ENCODE measurements at regions not wholly inside any gene's neighbourhood (a gene's known extent, or its start where the extent isn't known, plus 50 kb on each side); places are given as distances from the start of the nearest gene placed in this dataset.

DNA sequence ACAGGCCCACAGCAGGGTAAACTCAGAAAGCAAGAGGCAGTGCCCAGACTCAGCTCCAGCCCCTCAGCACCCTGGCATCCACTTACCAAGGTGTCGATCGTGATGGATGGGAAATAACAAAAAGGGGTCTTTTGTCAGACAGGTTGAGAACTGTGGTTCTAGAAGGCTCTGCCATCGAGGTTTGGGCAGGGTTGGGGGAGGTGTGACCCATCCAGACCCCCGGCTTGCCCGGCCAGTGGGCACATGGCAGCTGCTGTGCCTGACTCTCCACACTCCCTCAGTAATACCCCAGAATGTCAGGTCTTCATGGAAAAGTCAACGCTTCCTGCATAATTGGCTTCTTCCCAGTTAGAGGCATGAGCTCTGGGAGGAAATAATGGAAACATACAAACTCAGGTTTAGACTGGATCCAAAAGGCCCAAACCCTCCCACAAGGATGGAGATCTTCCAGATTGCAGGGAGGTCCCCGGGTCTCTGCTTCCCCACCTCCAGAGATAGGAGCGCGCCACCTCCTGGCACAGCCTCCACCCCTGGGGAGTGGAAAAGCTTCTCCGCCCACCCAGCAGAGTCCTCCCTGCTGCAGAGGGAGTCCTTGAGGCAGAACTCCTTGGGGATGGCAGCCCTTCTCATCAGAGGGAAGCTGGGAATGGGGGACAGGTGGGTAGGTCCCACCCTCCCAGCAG lies 149.8 kb upstream of the IQSEC1 start:
- ATAC-seq (ENCODE audit: insufficient read depth, low FRiP score): no peak
- TF ChIP-seq, protein P1, sequence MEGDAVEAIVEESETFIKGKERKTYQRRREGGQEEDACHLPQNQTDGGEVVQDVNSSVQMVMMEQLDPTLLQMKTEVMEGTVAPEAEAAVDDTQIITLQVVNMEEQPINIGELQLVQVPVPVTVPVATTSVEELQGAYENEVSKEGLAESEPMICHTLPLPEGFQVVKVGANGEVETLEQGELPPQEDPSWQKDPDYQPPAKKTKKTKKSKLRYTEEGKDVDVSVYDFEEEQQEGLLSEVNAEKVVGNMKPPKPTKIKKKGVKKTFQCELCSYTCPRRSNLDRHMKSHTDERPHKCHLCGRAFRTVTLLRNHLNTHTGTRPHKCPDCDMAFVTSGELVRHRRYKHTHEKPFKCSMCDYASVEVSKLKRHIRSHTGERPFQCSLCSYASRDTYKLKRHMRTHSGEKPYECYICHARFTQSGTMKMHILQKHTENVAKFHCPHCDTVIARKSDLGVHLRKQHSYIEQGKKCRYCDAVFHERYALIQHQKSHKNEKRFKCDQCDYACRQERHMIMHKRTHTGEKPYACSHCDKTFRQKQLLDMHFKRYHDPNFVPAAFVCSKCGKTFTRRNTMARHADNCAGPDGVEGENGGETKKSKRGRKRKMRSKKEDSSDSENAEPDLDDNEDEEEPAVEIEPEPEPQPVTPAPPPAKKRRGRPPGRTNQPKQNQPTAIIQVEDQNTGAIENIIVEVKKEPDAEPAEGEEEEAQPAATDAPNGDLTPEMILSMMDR (IDR thresholded peaks at IDR 0.05; ENCODE audit: control extremely low read depth, extremely low read depth): no peak

DNA sequence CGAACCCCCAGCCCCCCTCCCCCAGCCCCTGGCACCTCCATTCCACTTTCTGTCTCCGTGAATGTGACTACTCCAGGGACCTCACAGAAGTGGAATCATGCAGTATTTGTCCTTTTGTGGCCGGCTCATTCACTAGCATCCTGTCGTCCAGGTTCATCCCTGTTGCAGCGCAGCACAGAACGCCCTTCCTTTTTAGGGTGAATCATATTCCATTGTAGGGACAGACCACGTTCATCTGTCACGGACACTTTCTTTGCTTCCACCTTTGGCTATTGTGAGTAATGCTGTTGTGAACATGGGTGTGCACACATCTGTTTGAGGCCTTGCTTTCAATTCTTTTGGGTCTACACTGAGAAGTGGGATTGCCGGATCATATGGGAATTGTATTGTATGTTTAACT lies 148.9 kb upstream of the IQSEC1 start:
- H3K27me3 ChIP-seq (ENCODE audit: control insufficient read depth in 3 of 3, insufficient read depth in 3 of 3, low read length in 2 of 3): no peaks in the 10 kb centered on the region
- H3K4me3 ChIP-seq: no peak overlapping the region
- DNase-seq (no peak), ATAC-seq (ENCODE audit: insufficient read depth, low FRiP score) (no peak)
- TF ChIP-seq, protein P1 (IDR thresholded peaks at IDR 0.05; ENCODE audit: control extremely low read depth, extremely low read depth): no peak
- no peaks in the 10 kb centered on the region for H3K9me3 ChIP-seq (ENCODE audit: control insufficient read depth in 4 of 4, insufficient read depth in 3 of 4, low read length in 3 of 4)
- 84 to 92% methylated on average over 9 of the region's 9 CpGs for WGBS, 2 donors
- no peaks in the 10 kb centered on the region for H3K36me3 ChIP-seq (ENCODE audit: control insufficient read depth in 4 of 4, insufficient read depth in 4 of 4, low read length in 4 of 4)
- H3K27ac ChIP-seq (ENCODE audit: low read depth in 1 of 2, low read length in 1 of 2): no peak overlapping the region
- H3K9ac ChIP-seq (ENCODE audit: insufficient read depth in 1 of 2, low read length in 2 of 2): no peak overlapping the region
- no peaks in the 10 kb centered on the region for H3K4me1 ChIP-seq (ENCODE audit: control insufficient read depth in 5 of 5, insufficient read depth in 5 of 5, low read length in 5 of 5)

More for the DNA sequence above, 149.8 kb upstream of the IQSEC1 start:
- no peaks in the 10 kb centered on the region for H3K4me1 ChIP-seq (ENCODE audit: control insufficient read depth in 5 of 5, insufficient read depth in 5 of 5, low read length in 5 of 5)
- DNase-seq: no peak
- H3K9ac ChIP-seq (ENCODE audit: insufficient read depth in 1 of 2, low read length in 2 of 2): no peak overlapping the region
- no peak overlapping the region for H3K27ac ChIP-seq (ENCODE audit: low read depth in 1 of 2, low read length in 1 of 2)
- WGBS, 2 donors: 85 to 91% methylated on average over 10 of the region's 10 CpGs
- H3K4me3 ChIP-seq: no peak overlapping the region
- no peaks in the 10 kb centered on the region for H3K27me3 ChIP-seq (ENCODE audit: control insufficient read depth in 3 of 3, insufficient read depth in 3 of 3, low read length in 2 of 3)
- H3K36me3 ChIP-seq (ENCODE audit: control insufficient read depth in 4 of 4, insufficient read depth in 4 of 4, low read length in 4 of 4): no peaks in the 10 kb centered on the region
- no peaks in the 10 kb centered on the region for H3K9me3 ChIP-seq (ENCODE audit: control insufficient read depth in 4 of 4, insufficient read depth in 3 of 4, low read length in 3 of 4)

DNA sequence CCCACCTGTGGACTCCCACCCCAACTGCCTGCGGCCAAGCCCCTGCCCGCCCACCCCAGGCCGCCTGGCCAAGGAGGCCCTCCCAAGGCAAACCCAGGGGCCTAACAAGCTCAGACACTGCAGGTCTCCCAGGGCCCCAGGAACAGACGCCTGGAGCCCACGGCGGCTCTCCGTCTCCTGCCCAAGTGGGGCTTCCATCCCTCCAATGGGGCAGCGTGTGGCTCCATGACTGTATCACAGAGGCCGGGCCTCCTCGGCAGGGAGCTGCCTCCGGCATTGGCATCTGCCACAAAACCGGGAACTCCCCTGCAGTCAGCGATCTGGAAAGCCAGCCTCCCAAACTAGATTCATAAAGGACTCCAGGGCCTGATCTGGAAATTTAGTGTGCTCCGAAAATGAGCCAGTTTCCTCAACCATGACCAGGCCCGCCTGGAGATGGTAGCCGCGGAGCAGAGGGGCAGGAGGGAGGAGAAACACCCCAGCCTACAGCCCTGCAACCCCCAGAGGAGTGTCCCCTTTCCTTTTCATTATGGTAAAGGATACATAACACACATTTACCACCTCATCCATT lies 148.3 kb upstream of the IQSEC1 start:
- no peaks in the 10 kb centered on the region for H3K36me3 ChIP-seq (ENCODE audit: control insufficient read depth in 4 of 4, insufficient read depth in 4 of 4, low read length in 4 of 4)
- H3K9ac ChIP-seq (ENCODE audit: insufficient read depth in 1 of 2, low read length in 2 of 2): no peak overlapping the region
- H3K9me3 ChIP-seq (ENCODE audit: control insufficient read depth in 4 of 4, insufficient read depth in 3 of 4, low read length in 3 of 4): no peaks in the 10 kb centered on the region
- WGBS, 2 donors: 93 to 95% methylated on average over 17 of the region's 17 CpGs
- no peak overlapping the region for H3K27ac ChIP-seq (ENCODE audit: low read depth in 1 of 2, low read length in 1 of 2)
- H3K27me3 ChIP-seq (ENCODE audit: control insufficient read depth in 3 of 3, insufficient read depth in 3 of 3, low read length in 2 of 3): no peaks in the 10 kb centered on the region
- TF ChIP-seq, protein P1 (IDR thresholded peaks at IDR 0.05; ENCODE audit: control extremely low read depth, extremely low read depth): no peak
- no peak for DNase-seq
- H3K4me1 ChIP-seq (ENCODE audit: control insufficient read depth in 5 of 5, insufficient read depth in 5 of 5, low read length in 5 of 5): no peaks in the 10 kb centered on the region
- no peak overlapping the region for H3K4me3 ChIP-seq
- no peak for ATAC-seq (ENCODE audit: insufficient read depth, low FRiP score)
